Brain pericyte (primary cell): ENCODE measurements at regions not wholly inside any gene's neighbourhood (a gene's known extent, or its start where the extent isn't known, plus 50 kb on each side); places are given as distances from the start of the nearest gene placed in this dataset.

Experiments used
- DNase-seq: peaks from one replicate; pipeline ENCODE4 v3.0.0-alpha.2; 2012; ENCODE audit warnings: low read depth, low spot score

- DNase-seq, result no peak
Observed at GRCh38 chr4:10983885-10984640, 299.5 kb upstream of the CLNK start.

- no peak for DNase-seq
Observed at GRCh38 chr4:10983268-10983667, 298.7 kb upstream of the CLNK start.

- no peak for DNase-seq
Observed at GRCh38 chr4:10982305-10982704, 297.7 kb upstream of the CLNK start.

GRCh38 chr4:10981576-10981975 is 297.0 kb upstream of the CLNK start:
- no peak for DNase-seq

GRCh38 chr4:10981096-10981495 is 296.5 kb upstream of the CLNK start:
- DNase-seq, result no peak

- no peak for DNase-seq
Observed at GRCh38 chr4:10979032-10979431, 294.5 kb upstream of the CLNK start.

- no peak for DNase-seq
Observed at GRCh38 chr4:10977534-10977933, 293.0 kb upstream of the CLNK start.

- no peak for DNase-seq
Observed at GRCh38 chr4:10974371-10974770, 289.8 kb upstream of the CLNK start.

- DNase-seq, result no peak
Observed at GRCh38 chr4:10973686-10974085, 289.1 kb upstream of the CLNK start.

- no peak for DNase-seq
Observed at GRCh38 chr4:10971800-10972401, 287.3 kb upstream of the CLNK start.

GRCh38 chr4:10965196-10965595 is 280.6 kb upstream of the CLNK start:
- DNase-seq, result peak; percentile 56

GRCh38 chr4:10963958-10964703 is 279.6 kb upstream of the CLNK start:
- DNase-seq, result peak; percentile 71

- DNase-seq, result no peak
Observed at GRCh38 chr4:10963241-10963640, 278.7 kb upstream of the CLNK start.

GRCh38 chr4:10962246-10962645 is 277.7 kb upstream of the CLNK start:
- no peak for DNase-seq

GRCh38 chr4:10960389-10960788 is 275.8 kb upstream of the CLNK start:
- DNase-seq, result no peak

- no peak for DNase-seq
Observed at GRCh38 chr4:10959586-10959985, 275.0 kb upstream of the CLNK start.

GRCh38 chr4:10958226-10958856 is 273.8 kb upstream of the CLNK start:
- DNase-seq, result no peak

- DNase-seq, result no peak
Observed at GRCh38 chr4:10951306-10951705, 266.7 kb upstream of the CLNK start.

GRCh38 chr4:10949039-10949733 is 264.6 kb upstream of the CLNK start:
- no peak for DNase-seq

GRCh38 chr4:10947898-10948297 is 263.3 kb upstream of the CLNK start:
- DNase-seq, result no peak

GRCh38 chr4:10944321-10944720 is 259.8 kb upstream of the CLNK start:
- no peak for DNase-seq

- DNase-seq, result no peak
Observed at GRCh38 chr4:10942156-10942555, 257.6 kb upstream of the CLNK start.
